MM.1S (cell line): ENCODE measurements at regions not wholly inside any gene's neighbourhood (a gene's known extent, or its start where the extent isn't known, plus 50 kb on each side); places are given as distances from the start of the nearest gene placed in this dataset.

Source experiments
- CTCF ChIP-seq: fragments of 300-600 bp; sonication (generic); IDR thresholded peaks from 2 replicates; pipeline ENCODE4 v1.5.1; 2016; ENCODE audit warnings: antibody characterized with exemption, low read length, mixed read lengths
- EZH2 ChIP-seq: fragments of 300-600 bp; sonication (generic); optimal IDR thresholded peaks from 2 replicates; pipeline ENCODE3; 2017; ENCODE audit warnings: low read depth, mild to moderate bottlenecking, antibody characterized with exemption, low read length, mixed read lengths

- TF ChIP-seq CTCF, result no peak
- no peak for TF ChIP-seq EZH2
Observed at GRCh38 chrX:101823236-101823635, 108.6 kb downstream of the ZMAT1 start.
